CD4-positive, alpha-beta T cell treated with Interferon alpha-2 for 1 hour (primary cell): ENCODE measurements at regions not wholly inside any gene's neighbourhood (a gene's known extent, or its start where the extent isn't known, plus 50 kb on each side); places are given as distances from the start of the nearest gene placed in this dataset.
A peak's percentile ranks its signal among the peaks of the same experiment; 100 is the strongest.

Experiments used
- DNase-seq, 2 donors: peaks; one replicate each; pipeline ENCODE4 v3.0.0-alpha.2; 2020 to 2022

DNA sequence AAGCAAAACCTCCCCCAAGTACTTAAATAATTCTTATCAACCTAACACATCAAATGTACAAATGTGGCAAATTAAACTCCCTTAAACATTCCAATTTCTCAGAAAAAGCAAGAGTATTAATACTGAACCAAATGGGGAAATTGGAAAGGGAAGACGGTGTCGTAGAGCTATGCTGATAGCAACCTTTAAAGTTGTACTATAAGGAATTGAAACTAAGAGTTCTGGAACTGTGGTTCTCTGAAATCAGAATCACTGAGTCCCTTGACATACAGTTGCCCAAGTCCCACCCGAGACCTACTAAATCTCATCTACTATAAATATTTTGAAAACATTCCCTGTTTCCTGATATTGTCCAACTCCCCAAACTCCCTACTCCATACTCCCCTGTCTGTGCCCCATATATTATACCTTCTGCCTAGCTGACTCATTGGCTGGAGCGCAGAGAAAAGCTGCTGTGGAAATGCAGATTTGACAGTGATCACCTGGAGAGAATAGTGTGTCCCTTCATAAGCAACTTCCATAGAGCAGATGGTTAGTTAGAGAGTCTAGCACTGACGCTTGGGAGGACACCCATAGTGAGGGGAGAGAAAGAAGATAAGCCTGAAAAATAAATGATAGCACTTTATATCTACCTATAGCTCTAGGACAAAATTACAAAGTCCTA is 51.4 kb upstream of the ITM2B start:
- no peak for DNase-seq

DNA sequence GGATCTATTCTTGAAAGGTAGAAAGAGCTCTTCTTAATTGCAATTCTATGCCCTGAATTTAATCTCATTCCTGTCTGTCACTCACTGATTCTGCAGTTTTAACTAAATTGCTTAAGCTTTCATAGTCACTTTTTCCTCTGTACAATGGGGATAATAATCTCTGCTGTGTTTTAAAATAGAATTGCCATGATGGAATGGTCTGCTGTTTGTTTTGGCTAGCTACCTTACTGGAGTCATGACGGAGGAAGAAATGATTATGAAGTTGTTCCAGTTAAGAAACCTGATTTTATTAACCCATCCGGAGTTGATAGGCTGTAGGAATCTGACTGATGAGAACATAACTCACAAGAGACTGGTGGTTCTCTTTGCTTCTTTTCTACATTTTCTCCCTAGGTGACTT is 54.9 kb upstream of the ITM2B start:
- no peak for DNase-seq

GRCh38 chr13:48176781-48177180 is 56.2 kb upstream of the ITM2B start:
- no peak for DNase-seq

- DNase-seq = no peak
Measured at GRCh38 chr13:48175185-48175584, 57.8 kb upstream of the ITM2B start.

GRCh38 chr13:48167866-48168265 is 65.1 kb upstream of the ITM2B start:
- DNase-seq = no peak

GRCh38 chr13:48165727-48166126 is 67.3 kb upstream of the ITM2B start:
- no peak for DNase-seq

- DNase-seq = no peak
Measured at GRCh38 chr13:48165063-48165462, 67.9 kb upstream of the ITM2B start.

- DNase-seq = no peak
Measured at GRCh38 chr13:48163061-48163460, 68.2 kb upstream of the MED4 start.

DNA sequence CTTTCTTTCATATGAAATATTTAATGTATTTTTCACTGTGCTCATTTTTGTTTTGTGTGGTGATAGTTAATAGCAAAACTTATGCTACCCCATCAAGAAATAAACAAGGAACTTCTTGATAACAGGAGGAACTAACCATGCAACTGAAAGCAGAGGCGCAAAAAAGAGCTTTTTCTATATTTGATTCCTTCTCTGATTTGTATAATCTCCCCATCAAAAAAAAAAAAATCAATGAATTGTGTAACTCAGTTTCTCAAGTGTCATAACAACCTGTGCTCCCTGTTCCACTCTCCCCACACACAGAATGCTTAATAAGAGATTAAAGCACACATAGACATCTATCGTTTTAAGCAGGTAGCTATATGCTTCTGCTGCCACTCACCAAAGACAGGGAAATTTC is 67.3 kb upstream of the MED4 start:
- no peak for DNase-seq

- DNase-seq = peak in 1 of 2 donors; percentile 65
Measured at GRCh38 chr13:48161530-48162179, 66.8 kb upstream of the MED4 start.

- no peak for DNase-seq
Measured at GRCh38 chr13:48160606-48161278, 65.8 kb upstream of the MED4 start.

- DNase-seq = no peak
Measured at GRCh38 chr13:48159826-48160225, 64.9 kb upstream of the MED4 start.

DNA sequence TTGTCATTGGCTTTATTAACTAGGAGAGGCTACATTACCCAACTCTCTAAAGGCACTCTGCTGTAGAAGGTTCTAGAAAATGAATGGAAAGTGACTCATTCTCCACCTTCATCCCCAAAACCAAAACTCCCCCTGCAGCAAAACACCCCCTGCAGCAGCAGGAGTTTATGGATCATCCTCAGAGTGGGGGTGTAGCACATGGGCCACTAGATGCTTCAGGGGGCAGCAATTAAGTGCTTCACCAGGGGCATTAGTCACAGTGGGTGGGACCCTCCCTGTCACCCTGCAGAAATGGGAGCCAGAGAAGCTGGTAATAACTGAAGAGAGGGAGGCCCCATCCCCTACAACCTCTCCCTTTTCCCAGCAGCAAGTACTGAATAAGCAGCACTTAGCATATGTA is 64.5 kb upstream of the MED4 start:
- DNase-seq = no peak

GRCh38 chr13:48158915-48159314 is 64.0 kb upstream of the MED4 start:
- DNase-seq = no peak

DNA sequence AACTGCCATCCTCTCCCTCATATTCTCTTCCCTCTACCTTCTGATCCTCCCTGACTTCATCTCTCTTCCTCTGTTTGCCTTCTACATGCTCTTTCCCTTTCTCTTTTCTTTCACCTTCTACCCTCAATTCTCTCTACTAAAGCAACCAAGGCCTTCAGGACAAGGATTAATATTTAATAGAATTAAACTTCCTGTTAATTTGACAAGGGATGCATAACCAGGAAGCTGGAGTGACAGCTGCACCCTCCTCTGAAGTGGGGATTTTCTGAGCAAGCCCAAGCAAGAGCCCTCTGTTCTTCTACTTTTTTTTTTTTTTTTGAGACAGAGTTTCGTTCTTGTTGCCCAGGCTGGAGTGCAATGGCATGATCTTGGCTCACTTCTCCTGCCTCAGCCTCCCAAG is 63.4 kb upstream of the MED4 start:
- peak in 1 of 2 donors; percentile 24 for DNase-seq

- peak; percentile 75 to 86 for DNase-seq
Measured at GRCh38 chr13:48156466-48156865, 61.6 kb upstream of the MED4 start.

- DNase-seq = peak; percentile 34 to 81
Measured at GRCh38 chr13:48155848-48156247, 60.9 kb upstream of the MED4 start.

DNA sequence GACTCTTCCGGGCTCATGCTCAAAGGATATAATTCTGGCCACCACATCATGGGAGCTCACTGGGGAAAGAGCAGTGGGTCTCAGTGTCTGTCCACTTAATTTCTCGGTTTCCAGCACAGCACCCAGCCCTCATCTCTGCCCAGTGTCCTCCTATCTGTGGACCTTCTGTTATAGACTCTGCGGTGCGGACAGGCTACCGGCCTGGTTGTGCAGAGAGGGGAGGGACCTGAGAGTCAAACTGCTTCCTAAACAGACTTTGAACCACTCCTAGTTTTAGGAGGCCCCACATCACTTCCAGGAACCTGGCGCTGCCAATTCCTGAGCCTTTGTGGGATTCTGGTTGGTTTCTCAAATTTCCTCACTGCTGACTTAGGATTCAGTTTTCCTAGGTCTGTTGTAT is 59.8 kb upstream of the MED4 start:
- no peak for DNase-seq

DNA sequence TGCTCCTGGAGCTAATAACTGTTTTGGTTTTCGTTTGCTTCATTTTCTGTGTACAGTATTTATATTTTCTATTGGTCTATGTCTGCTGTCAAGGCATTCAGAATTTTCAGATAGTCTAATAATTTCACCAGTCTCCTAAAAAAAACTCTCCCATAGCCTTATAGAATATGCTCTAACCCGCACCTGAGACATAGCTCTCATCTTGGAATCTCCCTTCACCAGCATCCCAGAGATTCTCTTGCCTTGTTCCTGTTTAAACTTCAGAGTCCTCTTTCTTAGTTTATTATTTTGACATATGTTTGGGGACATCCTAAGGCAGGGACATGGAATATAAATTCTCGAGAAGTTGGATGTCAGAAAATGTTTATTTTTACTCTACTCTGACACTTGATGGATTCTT is 58.3 kb upstream of the MED4 start:
- no peak for DNase-seq

DNA sequence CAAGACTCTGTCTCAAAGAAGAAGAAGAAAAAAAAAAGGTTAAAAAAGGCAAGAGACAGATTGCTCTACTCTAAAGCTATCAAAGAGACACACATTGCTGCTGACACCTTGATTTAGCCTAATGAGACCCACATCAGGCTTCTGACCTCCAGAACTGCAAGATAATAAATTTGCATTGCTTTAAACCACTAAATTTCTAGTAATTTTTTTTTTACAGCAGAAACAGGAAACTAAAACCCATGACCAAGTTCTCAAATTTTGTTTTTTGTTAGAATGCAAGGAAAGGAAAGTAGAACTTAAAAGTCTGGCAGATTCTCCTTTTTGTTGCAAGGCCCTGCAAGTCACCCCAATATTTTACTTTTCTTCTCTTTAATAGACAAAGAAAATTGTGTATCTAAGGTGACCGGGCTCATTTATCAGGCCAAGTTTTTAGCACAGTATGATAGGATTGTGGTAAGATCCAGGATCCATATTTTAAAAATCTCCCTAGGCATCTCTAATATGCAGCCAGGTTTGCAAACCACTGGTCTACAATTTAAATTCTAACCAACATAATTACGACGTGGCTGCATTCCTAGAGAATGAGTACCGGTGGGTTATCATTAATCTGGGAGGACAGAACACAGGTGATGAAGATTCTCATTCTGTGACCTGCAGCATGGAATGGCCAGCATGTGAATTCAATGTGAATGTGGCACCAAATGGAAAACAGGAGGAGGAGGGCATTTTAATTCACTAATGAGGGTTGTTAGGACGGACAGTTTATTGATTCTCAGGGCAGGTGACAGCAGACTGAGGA is 56.7 kb upstream of the MED4 start:
- peak in 1 of 2 donors; percentile 38 for DNase-seq

- DNase-seq = no peak
Measured at GRCh38 chr13:48148454-48148853, 53.5 kb upstream of the MED4 start.

GRCh38 chr13:48146636-48147035 is 51.7 kb upstream of the MED4 start:
- DNase-seq = no peak

GRCh38 chr13:48146122-48146521 is 51.2 kb upstream of the MED4 start:
- no peak for DNase-seq
